Urinary bladder (tissue), 3 donors: ENCODE measurements at regions not wholly inside any gene's neighbourhood (a gene's known extent, or its start where the extent isn't known, plus 50 kb on each side); places are given as distances from the start of the nearest gene placed in this dataset.

Experiments
- DNase-seq: peaks from one replicate; pipeline ENCODE4 v3.0.0-alpha.2; 2015; ENCODE audit errors: extremely low spot score
- H3K27ac ChIP-seq: one replicate; pipeline ENCODE4 v1.5.1; 2013; ENCODE audit warnings: low read depth, mild to moderate bottlenecking, moderate library complexity
- H3K36me3 ChIP-seq: one replicate; pipeline ENCODE4 v1.6.1; 2013; ENCODE audit warnings: mild to moderate bottlenecking, moderate library complexity; ENCODE audit not compliant: insufficient read depth
- H3K4me1 ChIP-seq: one replicate; pipeline ENCODE4 v1.6.1; 2013; ENCODE audit warnings: mild to moderate bottlenecking, moderate library complexity; ENCODE audit not compliant: insufficient read depth
- H3K4me3 ChIP-seq: one replicate; pipeline ENCODE4 v1.5.1; 2013; ENCODE audit warnings: low read depth, low read length
- whole genome bisulfite sequencing: extraction: QIAGEN DNeasy Blood & Tissue Kit; methylation state at CpG from one replicate; pipeline ENCODE4 v1.1.7; 2013; 5-methylcytosine and 5-hydroxymethylcytosine counted together
- donor health status: healthy with polysubstance abuse.
- donor health status: healthy.

GRCh38 chr10:61330669-61331068, 122.5 kb downstream of the TMEM26 start:
- H3K4me3 ChIP-seq: no peak overlapping the region
- no peaks in the 10 kb centered on the region for H3K4me1 ChIP-seq
- 93% methylated on average over 3 of the region's 3 CpGs for WGBS
- no peaks in the 10 kb centered on the region for H3K36me3 ChIP-seq
- DNase-seq: no peak
- no peak overlapping the region for H3K27ac ChIP-seq

- H3K36me3 ChIP-seq: no peaks in the 10 kb centered on the region
- no peak for DNase-seq
- WGBS: 96% methylated on average over 2 of the region's 2 CpGs
- no peak overlapping the region for H3K4me3 ChIP-seq
- no peaks in the 10 kb centered on the region for H3K4me1 ChIP-seq
- no peak overlapping the region for H3K27ac ChIP-seq
Observed at GRCh38 chr10:61329854-61330253, 123.3 kb downstream of the TMEM26 start.

- no peak overlapping the region for H3K4me3 ChIP-seq
- DNase-seq: no peak
- 67% methylated on average over 5 of the region's 5 CpGs for WGBS
- H3K27ac ChIP-seq: no peak overlapping the region
- no peaks in the 10 kb centered on the region for H3K4me1 ChIP-seq
- H3K36me3 ChIP-seq: no peaks in the 10 kb centered on the region
Observed at GRCh38 chr10:61325223-61325960, 127.8 kb downstream of the TMEM26 start.

GRCh38 chr10:61323726-61324125, 129.5 kb downstream of the TMEM26 start:
- DNase-seq: no peak
- Histone ChIP-seq H3K27ac (no peak overlapping the region), H3K4me1 (no peaks in the 10 kb centered on the region), H3K4me3 (no peak overlapping the region), H3K36me3 (no peaks in the 10 kb centered on the region)

GRCh38 chr10:61321041-61321857, 131.9 kb downstream of the TMEM26 start:
- DNase-seq: no peak
- Histone ChIP-seq H3K4me3 (no peak overlapping the region), H3K27ac (no peak overlapping the region), H3K36me3 (no peaks in the 10 kb centered on the region), H3K4me1 (no peaks in the 10 kb centered on the region)
- 66% methylated on average over 3 of the region's 3 CpGs for WGBS

- WGBS: over 99% methylated on average over 5 of the region's 5 CpGs
Observed at GRCh38 chr10:61320257-61320587, 133.0 kb downstream of the TMEM26 start.

GRCh38 chr10:61319386-61320256, 133.6 kb downstream of the TMEM26 start:
- no peak for DNase-seq
- H3K4me3 ChIP-seq: no peak overlapping the region
- 90% methylated on average over 5 of the region's 5 CpGs for WGBS
- H3K4me1 ChIP-seq: no peaks in the 10 kb centered on the region
- H3K36me3 ChIP-seq: no peaks in the 10 kb centered on the region
- no peak overlapping the region for H3K27ac ChIP-seq

More at GRCh38 chr10:61320257-61320587, 133.0 kb downstream of the TMEM26 start:
- no peak for DNase-seq
- no peak overlapping the region for H3K27ac ChIP-seq
- H3K36me3 ChIP-seq: no peaks in the 10 kb centered on the region
- no peak overlapping the region for H3K4me3 ChIP-seq
- no peaks in the 10 kb centered on the region for H3K4me1 ChIP-seq

GRCh38 chr10:61318429-61318828, 134.8 kb downstream of the TMEM26 start:
- Histone ChIP-seq H3K27ac (no peak overlapping the region), H3K36me3 (no peaks in the 10 kb centered on the region), H3K4me3 (no peak overlapping the region), H3K4me1 (no peaks in the 10 kb centered on the region)
- no peak for DNase-seq

- Histone ChIP-seq H3K4me3 (no peak overlapping the region), H3K4me1 (no peaks in the 10 kb centered on the region), H3K27ac (no peak overlapping the region), H3K36me3 (no peaks in the 10 kb centered on the region)
- no peak for DNase-seq
Observed at GRCh38 chr10:61317706-61318105, 135.5 kb downstream of the TMEM26 start.

- Histone ChIP-seq H3K4me3 (no peak overlapping the region), H3K36me3 (no peaks in the 10 kb centered on the region), H3K4me1 (no peaks in the 10 kb centered on the region), H3K27ac (no peak overlapping the region)
- DNase-seq: no peak
- 99% methylated on average over 1 of the region's 1 CpG for WGBS
Observed at GRCh38 chr10:61316676-61317265, 136.4 kb downstream of the TMEM26 start.

GRCh38 chr10:61314273-61314672, 138.9 kb downstream of the TMEM26 start:
- no peaks in the 10 kb centered on the region for H3K36me3 ChIP-seq
- no peak overlapping the region for H3K27ac ChIP-seq
- 80% methylated on average over 1 of the region's 1 CpG for WGBS
- DNase-seq: no peak
- no peak overlapping the region for H3K4me3 ChIP-seq
- no peaks in the 10 kb centered on the region for H3K4me1 ChIP-seq

- Histone ChIP-seq H3K27ac (no peak overlapping the region), H3K4me1 (no peaks in the 10 kb centered on the region)
- no peak for DNase-seq
Observed at GRCh38 chr10:61313460-61313859, 139.7 kb downstream of the TMEM26 start.

GRCh38 chr10:61304746-61305145, 148.4 kb downstream of the TMEM26 start:
- DNase-seq: no peak
- no peaks in the 10 kb centered on the region for H3K4me1 ChIP-seq
- no peak overlapping the region for H3K27ac ChIP-seq
- H3K36me3 ChIP-seq: no peaks in the 10 kb centered on the region
- 70% methylated on average over 3 of the region's 3 CpGs for WGBS
- no peak overlapping the region for H3K4me3 ChIP-seq

More at GRCh38 chr10:61313460-61313859, 139.7 kb downstream of the TMEM26 start:
- H3K36me3 ChIP-seq: no peaks in the 10 kb centered on the region
- H3K4me3 ChIP-seq: no peak overlapping the region
